Mucosa of descending colon (tissue), 3 donors: ENCODE measurements at regions not wholly inside any gene's neighbourhood (a gene's known extent, or its start where the extent isn't known, plus 50 kb on each side); places are given as distances from the start of the nearest gene placed in this dataset.

Experiments
- ATAC-seq: fragments of 200-7000 bp; cut with Tn5 transposase; one replicate; pipeline ENCODE4 v1.9.1; 2020; ENCODE audit warnings: mild to moderate bottlenecking, moderate library complexity
- DNase-seq, 3 donors: peaks; one replicate each; pipeline ENCODE4 v3.0.0-alpha.2; 2020
- H3K36me3 ChIP-seq: fragments of 200-600 bp; one replicate; pipeline ENCODE4 v1.8.0; 2021; ENCODE audit warnings: low read depth, mild to moderate bottlenecking
- H3K4me1 ChIP-seq: fragments of 200-600 bp; one replicate; pipeline ENCODE4 v1.8.0; 2021; ENCODE audit warnings: low read depth, mild to moderate bottlenecking
- H3K4me3 ChIP-seq: fragments of 200-600 bp; one replicate; pipeline ENCODE4 v1.8.0; 2021; ENCODE audit warnings: mild to moderate bottlenecking
- H3K9me3 ChIP-seq: fragments of 200-600 bp; one replicate; pipeline ENCODE4 v1.8.0; 2021; ENCODE audit warnings: mild to moderate bottlenecking
- CTCF ChIP-seq: fragments of 200-600 bp; IDR thresholded peaks from one replicate; pipeline ENCODE4 v1.8.0; 2022; ENCODE audit warnings: antibody characterized with exemption, mild to moderate bottlenecking
- intact Hi-C, 2 donors: fragments of 100-400 bp; cut with DNase I in 1 of 2; cut with micrococcal nuclease in 1 of 2; formaldehyde crosslinking; loops; one replicate each; pipeline versions ENCODE4 v1.11.0 to v1.11.1; 2022; cut with DNase I, micrococcal nuclease
- donor health status: DM: no; HTN: no; CAD: no; lungs with moderate emphysema.
- donor health status: DM: no; HTN: no; CAD: no.
- donor health status: DM: no; HTN: yes; CAD: no.

GRCh38 chr2:38125842-38126241, 49.9 kb upstream of the CYP1B1 start:
- Histone ChIP-seq H3K4me3 (no peak overlapping the region), H3K36me3 (no peaks in the 10 kb centered on the region), H3K9me3 (peaks cover 11% of the 10 kb centered on the region), H3K4me1 (peaks cover 16% of the 10 kb centered on the region)
- ATAC-seq: peak; percentile 29
- TF ChIP-seq CTCF: no peak
- intact Hi-C loops: no loop called here
- no peak for DNase-seq
